SK-N-MC (cell line): ENCODE measurements at regions not wholly inside any gene's neighbourhood (a gene's known extent, or its start where the extent isn't known, plus 50 kb on each side); places are given as distances from the start of the nearest gene placed in this dataset.

Source experiments
- DNase-seq: peaks from one replicate; pipeline ENCODE4 v3.0.0-alpha.2; 2011; ENCODE audit warnings: low read depth, low spot score
- H3K27ac ChIP-seq: fragments of 200-600 bp; sonication (generic); 2 replicates; pipeline ENCODE4 v1.5.1; 2016; ENCODE audit warnings: mixed run types
- H3K36me3 ChIP-seq: fragments of 200-600 bp; sonication (generic); 2 replicates; pipeline ENCODE4 v1.6.1; 2017; ENCODE audit warnings: antibody characterized with exemption, low read length, mixed read lengths; ENCODE audit not compliant: insufficient read depth
- H3K4me3 ChIP-seq: fragments of 200-600 bp; sonication (generic); 2 replicates; pipeline ENCODE4 v1.5.1; 2016
- H3K9ac ChIP-seq: fragments of 200-600 bp; sonication (generic); 2 replicates; pipeline ENCODE4 v1.8.0; 2017; ENCODE audit warnings: mixed run types, mixed read lengths; ENCODE audit not compliant: insufficient read length
- H3K9me3 ChIP-seq: fragments of 200-600 bp; sonication (generic); 2 replicates; pipeline ENCODE4 v1.6.1; 2017; ENCODE audit warnings: low read depth, mild to moderate bottlenecking, antibody characterized with exemption, low read length, moderate library complexity, mixed read lengths
- EZH2 ChIP-seq: fragments of 200-600 bp; sonication (generic); IDR thresholded peaks from one replicate; pipeline ENCODE4 v1.6.1; 2017; ENCODE audit warnings: antibody characterized with exemption
- FOXP2 ChIP-seq: optimal IDR thresholded peaks from 2 replicates; pipeline ENCODE3; 2011; ENCODE audit warnings: mild to moderate bottlenecking, moderate library complexity; ENCODE audit not compliant: insufficient read depth; ENCODE audit errors: extremely low read length, control extremely low read depth
- POLR2AphosphoS5 ChIP-seq: IDR thresholded peaks from 2 replicates; pipeline ENCODE4 v1.6.1; 2012; ENCODE audit warnings: mild to moderate bottlenecking, low read depth, low read length, borderline replicate concordance

DNA sequence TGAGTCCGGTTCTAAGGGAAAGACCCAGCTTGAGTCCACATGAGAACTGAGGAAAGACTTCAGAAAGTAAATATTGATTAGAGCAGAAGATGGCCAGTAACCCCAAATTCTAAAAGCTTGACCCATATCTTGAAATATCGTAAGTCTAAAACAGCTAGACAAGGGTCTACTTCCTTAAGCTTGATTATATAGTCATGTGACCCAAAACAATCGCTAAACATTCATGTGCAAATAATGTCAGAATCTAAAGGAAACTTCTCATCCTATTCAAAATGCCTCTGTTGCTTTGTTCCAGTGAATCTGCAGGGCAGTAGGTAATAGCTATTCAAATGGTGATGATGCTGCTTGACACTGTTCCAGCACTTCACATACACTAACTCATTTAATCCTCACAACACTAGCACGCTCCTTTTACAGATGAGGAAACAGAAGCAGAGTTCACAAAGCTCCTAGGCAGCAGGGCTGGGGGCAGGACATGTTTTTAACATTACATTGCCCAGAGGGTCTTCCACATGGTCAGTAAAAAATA lies 52.6 kb downstream of the TCF20 start:
- Histone ChIP-seq H3K4me3 (no peak overlapping the region), H3K9ac (no peak overlapping the region), H3K27ac (no peak overlapping the region), H3K36me3 (peaks cover 23% of the 10 kb centered on the region; the same call in 1 of the 2 replicates), H3K9me3 (no peaks in the 10 kb centered on the region)
- TF ChIP-seq FOXP2: no peak
- DNase-seq: no peak

DNA sequence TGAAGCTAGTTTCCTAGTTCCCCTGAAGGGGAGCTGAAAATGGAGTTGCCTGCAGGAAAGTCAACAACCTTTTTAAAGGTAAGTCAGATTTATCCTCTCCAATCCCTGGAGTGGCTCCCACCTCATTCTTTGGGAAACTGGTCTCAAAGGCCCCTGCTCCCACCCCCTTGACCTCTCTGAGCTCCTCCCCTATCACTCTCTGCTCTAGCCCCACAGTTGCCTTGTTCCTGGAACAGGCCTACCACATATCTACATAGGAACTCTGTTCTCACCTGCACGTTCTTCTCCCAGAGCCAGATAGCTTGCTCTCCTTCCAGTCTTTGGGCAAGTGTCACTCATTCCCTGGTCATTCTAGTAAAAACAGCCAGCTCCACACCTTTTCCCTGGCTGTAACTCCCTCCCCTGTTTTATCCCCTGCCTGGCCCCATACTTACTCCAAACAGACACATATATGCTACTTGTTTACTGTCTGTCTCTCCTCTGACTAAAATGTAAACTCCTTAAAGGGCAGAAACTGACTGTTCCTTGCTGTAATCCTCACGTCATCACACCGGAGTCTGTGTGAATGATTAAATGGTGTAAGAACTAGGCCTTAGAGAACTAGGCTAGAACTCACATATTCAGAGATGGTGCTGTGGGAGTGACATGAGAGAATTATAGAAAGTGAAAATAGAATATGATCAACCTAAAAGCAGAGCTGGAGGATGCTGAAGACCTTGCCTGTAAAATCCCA lies 53.3 kb downstream of the TCF20 start:
- H3K27ac ChIP-seq: no peak overlapping the region
- TF ChIP-seq FOXP2: no peak
- TF ChIP-seq EZH2: no peak
- DNase-seq: no peak
- H3K36me3 ChIP-seq: peaks cover 29% of the 10 kb centered on the region; the same call in 1 of the 2 replicates
- H3K9ac ChIP-seq: no peak overlapping the region
- no peak overlapping the region for H3K4me3 ChIP-seq
- no peaks in the 10 kb centered on the region for H3K9me3 ChIP-seq

DNA sequence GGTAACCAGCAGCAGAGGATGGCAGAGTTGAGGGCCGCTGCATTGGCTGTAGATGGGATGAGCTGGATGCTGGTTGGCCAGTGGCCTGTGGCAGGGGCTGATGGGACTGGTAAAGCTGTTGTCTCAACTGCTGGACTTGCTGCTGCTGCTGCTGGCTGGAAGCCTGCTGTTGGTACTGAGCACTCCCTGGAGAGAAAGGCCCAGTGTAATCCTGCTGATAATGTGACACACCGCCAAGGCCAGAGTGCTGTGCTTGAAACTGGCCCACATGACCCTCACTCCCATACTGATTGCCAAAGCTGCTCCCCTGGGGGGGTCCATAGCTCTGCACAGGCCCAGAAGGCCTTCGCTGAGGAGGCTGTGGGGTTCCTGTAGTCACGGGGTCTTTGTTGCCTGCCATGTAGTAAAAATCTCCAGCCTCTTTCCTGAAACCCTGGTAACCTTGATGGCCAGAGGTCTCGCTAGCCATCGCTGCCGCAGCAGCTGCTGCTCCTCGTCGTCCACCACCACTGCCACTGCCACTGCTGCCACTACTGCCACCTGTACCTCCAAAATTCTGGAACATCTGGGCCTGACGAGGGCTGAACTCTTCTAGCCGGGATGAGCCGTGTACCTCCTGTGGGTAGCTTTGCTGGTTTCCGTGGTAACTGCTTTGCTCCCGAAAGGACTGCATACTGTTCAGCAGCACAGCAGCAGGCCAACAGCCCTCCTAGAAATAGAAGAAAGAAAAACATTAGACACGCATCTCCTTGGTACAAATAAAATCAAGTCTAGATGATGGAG lies 55.6 kb downstream of the TCF20 start:
- TF ChIP-seq FOXP2 (no peak), EZH2 (no peak), POLR2AphosphoS5 (no peak)
- Histone ChIP-seq H3K9me3 (no peaks in the 10 kb centered on the region), H3K27ac (no peak overlapping the region), H3K4me3 (no peak overlapping the region), H3K9ac (no peak overlapping the region), H3K36me3 (peaks cover 53% of the 10 kb centered on the region; the same call in 1 of the 2 replicates)
- no peak for DNase-seq

DNA sequence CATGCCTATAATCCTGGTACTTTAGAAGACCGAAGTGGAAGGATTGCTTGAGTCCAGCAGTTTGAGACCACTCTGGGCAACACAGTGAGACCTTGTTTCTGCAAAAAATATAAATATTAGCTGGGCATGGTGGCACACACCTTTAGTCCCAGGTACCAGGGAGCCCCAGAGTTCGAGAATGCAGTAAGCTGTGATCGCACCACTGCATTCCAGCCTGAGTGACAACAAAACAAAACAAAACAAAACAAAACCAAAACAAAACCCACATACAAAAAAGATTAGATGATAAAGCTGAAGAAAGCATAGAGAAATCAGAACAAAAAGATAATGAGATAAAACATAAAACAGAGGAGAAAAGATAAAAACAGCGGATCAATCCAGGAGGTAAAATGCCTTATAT lies 62.1 kb downstream of the TCF20 start:
- Histone ChIP-seq H3K4me3 (no peak overlapping the region), H3K27ac (no peak overlapping the region), H3K36me3 (peaks cover 49% of the 10 kb centered on the region), H3K9me3 (no peaks in the 10 kb centered on the region), H3K9ac (no peak overlapping the region)
- TF ChIP-seq EZH2: no peak
- no peak for TF ChIP-seq POLR2AphosphoS5
- TF ChIP-seq FOXP2: no peak
- no peak for DNase-seq

DNA sequence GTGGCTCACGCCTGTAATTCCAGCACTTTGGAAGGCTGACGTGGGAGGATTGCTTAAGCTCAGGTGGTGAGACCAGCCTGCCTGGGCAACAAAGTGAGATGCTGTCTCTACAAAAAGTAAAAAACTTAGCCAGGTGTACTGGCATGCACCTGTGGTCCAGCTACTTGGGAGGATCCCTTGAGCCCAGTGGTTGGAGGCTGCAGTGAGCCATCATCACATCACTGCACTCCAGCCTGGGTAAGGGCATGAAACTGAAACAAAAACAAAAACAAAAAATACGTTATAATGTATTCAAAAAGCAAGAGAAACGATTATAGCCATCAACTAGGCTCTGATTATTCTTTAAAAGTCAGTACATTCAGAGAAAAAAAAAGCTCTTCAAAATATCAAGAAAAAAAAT lies 62.5 kb downstream of the TCF20 start:
- Histone ChIP-seq H3K36me3 (peaks cover 48% of the 10 kb centered on the region), H3K9ac (no peak overlapping the region), H3K4me3 (no peak overlapping the region), H3K9me3 (no peaks in the 10 kb centered on the region), H3K27ac (no peak overlapping the region)
- TF ChIP-seq POLR2AphosphoS5 (no peak), EZH2 (no peak), FOXP2 (no peak)
- no peak for DNase-seq

DNA sequence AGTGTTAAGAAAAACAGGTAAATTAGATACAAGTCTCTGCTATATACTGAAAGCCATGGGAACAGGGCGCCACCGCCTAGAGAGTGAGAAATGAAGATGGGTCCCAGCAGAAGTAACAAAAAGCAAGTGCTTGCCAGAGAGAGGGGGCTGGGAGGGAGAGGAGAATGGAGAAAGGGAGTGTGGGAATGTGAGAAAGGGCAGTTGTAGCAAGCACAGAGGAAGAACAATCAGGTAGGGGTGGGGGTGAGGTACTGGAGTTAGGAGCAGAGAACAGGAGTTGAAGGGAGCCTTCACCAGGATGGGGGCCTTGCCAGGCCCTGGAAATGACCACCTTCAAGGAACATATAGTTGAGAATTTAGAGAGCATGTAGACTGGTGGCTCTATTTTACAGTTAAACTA lies 66.8 kb downstream of the TCF20 start:
- H3K9ac ChIP-seq: no peak overlapping the region
- peaks cover 35% of the 10 kb centered on the region for H3K36me3 ChIP-seq
- no peak overlapping the region for H3K4me3 ChIP-seq
- TF ChIP-seq EZH2: no peak
- TF ChIP-seq POLR2AphosphoS5: no peak
- H3K27ac ChIP-seq: no peak overlapping the region
- H3K9me3 ChIP-seq: no peaks in the 10 kb centered on the region
- DNase-seq: no peak

DNA sequence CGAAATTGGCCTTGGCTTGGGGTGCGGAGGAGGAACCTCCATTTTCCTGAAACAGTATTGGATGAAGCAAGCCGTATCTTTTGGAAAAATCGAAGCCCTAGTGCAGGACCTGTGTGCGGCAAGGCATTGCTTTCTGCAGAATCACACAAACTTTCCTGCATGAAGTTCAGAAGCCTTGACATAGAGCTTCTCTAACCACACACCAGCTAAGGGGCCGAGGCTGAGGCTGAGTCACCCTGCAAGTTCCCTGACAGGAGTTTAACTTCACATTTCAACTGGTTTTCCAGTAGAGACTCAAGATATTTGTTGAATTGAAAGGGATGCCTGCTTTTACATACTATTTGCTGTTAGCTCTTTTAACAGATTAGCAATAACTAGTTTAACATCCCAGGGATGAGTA lies 67.8 kb downstream of the TCF20 start:
- H3K9ac ChIP-seq: no peak overlapping the region
- no peak overlapping the region for H3K4me3 ChIP-seq
- TF ChIP-seq FOXP2 (no peak), POLR2AphosphoS5 (no peak), EZH2 (no peak)
- no peaks in the 10 kb centered on the region for H3K9me3 ChIP-seq
- H3K27ac ChIP-seq: no peak overlapping the region
- no peak for DNase-seq
- peaks cover 27% of the 10 kb centered on the region for H3K36me3 ChIP-seq

DNA sequence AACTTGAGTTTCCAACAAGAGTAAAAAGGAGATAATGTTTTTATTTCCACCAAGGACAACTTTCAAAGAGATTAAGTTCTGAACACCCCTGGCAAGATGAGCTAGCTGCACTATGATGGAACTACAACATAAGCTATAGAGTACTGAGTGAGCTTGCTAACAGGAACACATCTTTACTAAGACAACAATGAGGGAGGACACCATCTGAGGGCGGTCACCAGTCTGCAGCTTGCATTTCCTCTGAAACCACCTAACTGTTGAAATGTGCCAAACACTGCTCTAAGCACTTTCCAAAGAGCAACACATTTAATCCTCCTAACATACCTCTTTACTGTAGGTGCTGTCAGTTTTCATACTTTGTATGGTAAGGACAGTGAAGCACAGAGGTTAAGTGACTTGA lies 68.4 kb downstream of the TCF20 start:
- no peak overlapping the region for H3K27ac ChIP-seq

DNA sequence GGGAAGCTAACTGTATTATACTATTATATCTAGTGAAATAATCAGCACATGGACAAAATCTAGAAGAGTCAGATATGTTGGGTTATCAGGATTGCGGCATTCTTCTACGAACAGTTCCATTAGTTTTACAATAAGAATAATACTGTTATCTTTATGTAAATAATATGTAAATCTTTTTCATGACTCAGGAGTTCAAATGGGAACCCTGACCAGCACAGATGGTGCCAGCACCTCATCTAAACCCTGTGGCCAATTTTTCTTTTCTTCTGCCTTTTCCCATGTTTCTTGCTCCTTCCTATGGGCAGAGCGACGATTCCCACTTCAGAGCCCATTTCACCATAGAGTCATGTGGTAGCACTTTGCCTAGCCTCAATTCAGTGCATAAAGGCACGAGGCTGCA lies 68.4 kb upstream of the CYP2D6 start:
- Histone ChIP-seq H3K27ac (no peak overlapping the region), H3K9ac (no peak overlapping the region), H3K9me3 (no peaks in the 10 kb centered on the region), H3K4me3 (no peak overlapping the region), H3K36me3 (peaks cover 26% of the 10 kb centered on the region)
- no peak for DNase-seq
- TF ChIP-seq FOXP2 (no peak), EZH2 (no peak), POLR2AphosphoS5 (no peak)

More for the DNA sequence above, 68.4 kb downstream of the TCF20 start:
- Histone ChIP-seq H3K36me3 (peaks cover 26% of the 10 kb centered on the region), H3K4me3 (no peak overlapping the region), H3K9ac (no peak overlapping the region), H3K9me3 (no peaks in the 10 kb centered on the region)
- DNase-seq: no peak
- TF ChIP-seq EZH2 (no peak), FOXP2 (no peak)

DNA sequence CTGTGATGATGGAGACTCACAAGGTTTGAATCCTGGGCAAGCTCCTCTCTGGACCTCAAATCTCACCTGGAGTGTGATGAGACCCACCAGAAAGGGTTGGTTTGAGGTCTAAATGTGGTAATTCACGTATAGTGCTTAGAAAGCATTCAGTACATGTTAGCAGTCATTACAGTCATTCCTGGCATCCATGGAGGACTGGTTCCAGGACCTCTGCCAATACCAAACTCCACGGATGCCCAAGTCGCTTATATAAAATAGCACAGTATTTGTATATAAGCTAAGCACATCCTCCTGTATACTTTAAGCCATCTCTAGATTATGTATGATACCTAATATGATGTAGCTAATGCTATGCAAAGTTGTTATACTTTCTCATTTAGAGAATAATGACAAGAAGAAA lies 67.6 kb upstream of the CYP2D6 start:
- DNase-seq: no peak
- H3K36me3 ChIP-seq: peaks cover 20% of the 10 kb centered on the region
- H3K9ac ChIP-seq: no peak overlapping the region
- no peaks in the 10 kb centered on the region for H3K9me3 ChIP-seq
- H3K27ac ChIP-seq: no peak overlapping the region
- TF ChIP-seq FOXP2 (no peak), POLR2AphosphoS5 (no peak), EZH2 (no peak)
- no peak overlapping the region for H3K4me3 ChIP-seq
